NCI-H1930 (cell line): ENCODE measurements at regions not wholly inside any gene's neighbourhood (a gene's known extent, or its start where the extent isn't known, plus 50 kb on each side); places are given as distances from the start of the nearest gene placed in this dataset.

Source experiments
- DNase-seq, 2 experiments: peaks; one replicate each; lab custom pipeline; 2025; lab: John Stamatoyannopoulos, UW

DNA sequence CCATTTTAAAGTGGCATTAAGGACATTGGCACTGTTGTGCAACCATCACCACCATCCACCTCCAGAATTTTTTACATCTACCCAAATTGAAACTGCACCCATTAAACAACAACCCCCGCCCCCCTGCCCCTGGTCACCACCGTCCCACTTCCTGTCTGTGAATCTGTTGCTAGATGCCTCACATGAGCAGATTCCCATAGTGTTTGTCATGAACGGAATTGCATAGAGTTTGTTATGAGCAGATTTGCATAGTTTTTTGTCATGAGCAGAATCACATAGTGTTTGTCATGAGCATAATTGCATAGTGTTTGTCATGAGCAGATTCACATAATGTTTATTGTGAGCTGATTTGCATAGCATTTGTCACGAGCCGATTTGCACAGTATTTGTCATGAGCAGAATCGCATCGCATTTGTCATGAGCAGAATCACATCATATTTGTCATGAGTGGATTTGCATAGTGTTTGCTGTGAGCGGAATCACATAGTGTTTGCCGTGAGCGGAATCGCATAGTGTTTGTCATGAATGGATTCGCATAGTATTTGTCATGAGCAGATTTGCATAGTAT is 54.0 kb upstream of the GTF3A start:
- no peak for DNase-seq

DNA sequence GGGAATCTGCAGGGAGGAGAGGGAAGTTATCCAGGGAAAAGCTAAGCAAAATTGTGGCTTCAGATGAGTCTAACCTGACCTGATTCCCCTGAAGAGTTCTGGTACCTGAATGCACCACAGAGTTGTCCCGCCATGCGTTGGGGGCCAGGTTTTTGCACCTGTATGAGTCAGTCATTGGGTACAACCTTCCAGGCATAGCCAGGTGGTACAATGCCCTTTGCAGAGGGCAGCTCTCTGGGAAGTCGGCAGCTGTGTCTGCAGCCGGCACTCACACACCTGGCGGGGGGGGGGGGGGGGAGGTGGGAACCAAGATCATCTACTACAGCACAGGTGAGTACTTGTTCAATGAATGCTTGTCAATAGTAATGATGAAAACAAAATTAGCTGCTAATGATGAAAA is 52.5 kb upstream of the GTF3A start:
- no peak for DNase-seq

DNA sequence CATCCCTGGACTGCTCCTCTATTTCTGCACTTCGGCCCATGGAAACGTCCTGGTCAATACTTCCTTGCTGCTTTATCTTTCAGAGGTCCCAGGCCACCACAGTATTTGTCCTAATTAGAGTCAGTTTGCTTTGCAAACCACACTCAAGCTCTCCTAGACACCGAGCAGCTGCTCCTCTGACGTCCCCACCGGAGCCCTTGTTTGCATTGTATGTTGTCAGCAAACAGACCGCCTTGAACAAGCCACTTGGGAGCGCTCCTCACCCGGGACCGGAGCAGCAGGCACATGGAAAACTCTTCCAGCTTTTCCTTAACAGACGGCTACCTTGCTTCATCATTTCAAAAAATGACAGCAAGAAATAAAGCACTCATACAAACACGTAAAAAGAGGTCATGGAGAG is 51.5 kb upstream of the GTF3A start:
- peak; percentile 73 to 88 for DNase-seq

DNA sequence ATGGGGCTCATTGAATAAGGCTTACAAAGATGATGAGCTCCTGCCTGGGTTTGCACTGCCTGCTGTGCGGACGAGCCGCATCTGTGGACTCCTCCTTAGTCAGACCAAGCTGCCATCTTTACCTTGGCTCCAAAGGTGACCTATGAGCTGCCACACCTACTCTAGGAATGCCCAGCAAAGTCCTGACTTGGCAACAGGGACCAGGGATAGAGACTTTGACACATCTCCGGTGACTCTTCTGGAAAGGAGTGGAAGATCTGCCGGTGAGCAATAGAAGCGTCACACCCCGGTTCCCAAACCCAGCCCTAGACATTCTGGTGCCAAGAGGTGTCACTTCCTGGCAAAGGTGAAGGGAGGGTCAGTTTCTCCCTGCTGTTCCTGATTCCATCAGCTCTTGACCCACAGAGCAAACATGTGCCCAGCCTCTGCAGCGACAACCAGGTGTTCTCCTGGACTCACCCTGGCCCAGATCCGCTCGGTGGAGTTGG is 50.2 kb upstream of the GTF3A start:
- DNase-seq = no peak
